ENCODE measurements at regions not wholly inside any gene's neighbourhood (a gene's known extent, or its start where the extent isn't known, plus 50 kb on each side); places are given as distances from the start of the nearest gene placed in this dataset.

- H2BK5ac ChIP-seq (ENCODE audit: low read length): no peak overlapping the region
- no peak overlapping the region for H2BK15ac ChIP-seq (ENCODE audit: low read length)
- H3K4me3 ChIP-seq (ENCODE audit: low read length in 2 of 2): no peak overlapping the region
- WGBS, 2 donors (ENCODE audit: extremely low coverage in 2 of 2, insufficient read length in 2 of 2, insufficient replicate concordance in 1 of 2): no CpG with 5 or more reads among the region's 3 CpGs
- no peak overlapping the region for H3K4me2 ChIP-seq (ENCODE audit: insufficient read depth, low read length, poor library complexity, severe bottlenecking)
- H3K36me3 ChIP-seq (replicated peaks in 1 of 2; ENCODE audit: control insufficient read depth in 2 of 2, insufficient read depth in 2 of 2, low read length in 2 of 2): no peaks in the 10 kb centered on the region
- no peak overlapping the region for H3K23ac ChIP-seq (ENCODE audit: low read depth, low read length, poor library complexity)
- H2BK12ac ChIP-seq (ENCODE audit: low read length): no peak overlapping the region
- no peak overlapping the region for H3K4ac ChIP-seq (ENCODE audit: low read length)
- no peak overlapping the region for H3K18ac ChIP-seq (ENCODE audit: low read length)
- H3K79me1 ChIP-seq (ENCODE audit: low read depth, low read length): no peaks in the 10 kb centered on the region
- DNase-seq (ENCODE audit: low spot score): no peak
- no peak overlapping the region for H3K9ac ChIP-seq (ENCODE audit: low read depth, low read length, poor library complexity)
- H4K91ac ChIP-seq (ENCODE audit: low read depth, low read length, poor library complexity): no peak overlapping the region
- no peak overlapping the region for H2AK5ac ChIP-seq (ENCODE audit: low read depth, low read length)
- no peaks in the 10 kb centered on the region for H3K27me3 ChIP-seq (ENCODE audit: control insufficient read depth in 3 of 3, insufficient read depth in 3 of 3, low read depth in 1 of 3, low read length in 3 of 3)
- H3K14ac ChIP-seq (ENCODE audit: low read length): no peak overlapping the region
- no peaks in the 10 kb centered on the region for H3K4me1 ChIP-seq (ENCODE audit: control insufficient read depth in 2 of 2, insufficient read depth in 1 of 2, low read depth in 1 of 2, low read length in 2 of 2)
- no peak overlapping the region for H4K8ac ChIP-seq (ENCODE audit: low read depth, low read length)
- no peak overlapping the region for H2AFZ ChIP-seq (ENCODE audit: low read length)
- H3K9me3 ChIP-seq (replicated peaks in 1 of 2; ENCODE audit: control insufficient read depth in 2 of 2, insufficient read depth in 1 of 2, low read depth in 1 of 2, low read length in 2 of 2): no peaks in the 10 kb centered on the region
- H3K27ac ChIP-seq (replicated peaks; ENCODE audit: low read length): no peak overlapping the region
- H2BK120ac ChIP-seq (ENCODE audit: low read depth, low read length): no peak overlapping the region
Observed at GRCh38 chr3:27903446-27903845, 181.3 kb upstream of the EOMES start.

GRCh38 chr3:27905625-27906024 lies 183.5 kb upstream of the EOMES start:
- Histone ChIP-seq H3K36me3 (replicated peaks in 1 of 2; ENCODE audit: control insufficient read depth in 2 of 2, insufficient read depth in 2 of 2, low read length in 2 of 2) (no peaks in the 10 kb centered on the region), H3K4me2 (ENCODE audit: insufficient read depth, low read length, poor library complexity, severe bottlenecking) (no peak overlapping the region), H2AK5ac (ENCODE audit: low read depth, low read length) (no peak overlapping the region)

GRCh38 chr3:27907148-27907547 lies 185.0 kb upstream of the EOMES start:
- Histone ChIP-seq H4K8ac (ENCODE audit: low read depth, low read length) (no peak overlapping the region), H2BK15ac (ENCODE audit: low read length) (no peak overlapping the region), H3K23ac (ENCODE audit: low read depth, low read length, poor library complexity) (no peak overlapping the region), H2BK120ac (ENCODE audit: low read depth, low read length) (no peak overlapping the region), H3K27ac (replicated peaks; ENCODE audit: low read length) (no peak overlapping the region), H2BK5ac (ENCODE audit: low read length) (no peak overlapping the region), H3K9me3 (replicated peaks in 1 of 2; ENCODE audit: control insufficient read depth in 2 of 2, insufficient read depth in 1 of 2, low read depth in 1 of 2, low read length in 2 of 2) (no peaks in the 10 kb centered on the region), H3K4ac (ENCODE audit: low read length) (no peak overlapping the region), H3K4me1 (ENCODE audit: control insufficient read depth in 2 of 2, insufficient read depth in 1 of 2, low read depth in 1 of 2, low read length in 2 of 2) (no peaks in the 10 kb centered on the region), H2AFZ (ENCODE audit: low read length) (no peak overlapping the region), H3K14ac (ENCODE audit: low read length) (no peak overlapping the region), H3K9ac (ENCODE audit: low read depth, low read length, poor library complexity) (no peak overlapping the region), H2BK12ac (ENCODE audit: low read length) (no peak overlapping the region), H3K4me3 (ENCODE audit: low read length in 2 of 2) (no peak overlapping the region), H3K18ac (ENCODE audit: low read length) (no peak overlapping the region), H3K36me3 (replicated peaks in 1 of 2; ENCODE audit: control insufficient read depth in 2 of 2, insufficient read depth in 2 of 2, low read length in 2 of 2) (no peaks in the 10 kb centered on the region), H4K91ac (ENCODE audit: low read depth, low read length, poor library complexity) (no peak overlapping the region), H3K79me1 (ENCODE audit: low read depth, low read length) (no peaks in the 10 kb centered on the region), H3K27me3 (ENCODE audit: control insufficient read depth in 3 of 3, insufficient read depth in 3 of 3, low read depth in 1 of 3, low read length in 3 of 3) (no peaks in the 10 kb centered on the region), H3K4me2 (ENCODE audit: insufficient read depth, low read length, poor library complexity, severe bottlenecking) (no peak overlapping the region), H2AK5ac (ENCODE audit: low read depth, low read length) (no peak overlapping the region)
- DNase-seq (ENCODE audit: low spot score): no peak

More at GRCh38 chr3:27905625-27906024, 183.5 kb upstream of the EOMES start:
- Histone ChIP-seq H2BK5ac (ENCODE audit: low read length) (no peak overlapping the region), H3K9me3 (replicated peaks in 1 of 2; ENCODE audit: control insufficient read depth in 2 of 2, insufficient read depth in 1 of 2, low read depth in 1 of 2, low read length in 2 of 2) (no peaks in the 10 kb centered on the region), H3K27me3 (ENCODE audit: control insufficient read depth in 3 of 3, insufficient read depth in 3 of 3, low read depth in 1 of 3, low read length in 3 of 3) (no peaks in the 10 kb centered on the region), H3K79me1 (ENCODE audit: low read depth, low read length) (no peaks in the 10 kb centered on the region), H2BK12ac (ENCODE audit: low read length) (no peak overlapping the region), H4K8ac (ENCODE audit: low read depth, low read length) (no peak overlapping the region), H2BK120ac (ENCODE audit: low read depth, low read length) (no peak overlapping the region), H3K18ac (ENCODE audit: low read length) (no peak overlapping the region), H3K14ac (ENCODE audit: low read length) (no peak overlapping the region), H3K4ac (ENCODE audit: low read length) (no peak overlapping the region), H4K91ac (ENCODE audit: low read depth, low read length, poor library complexity) (no peak overlapping the region), H3K27ac (replicated peaks; ENCODE audit: low read length) (no peak overlapping the region), H3K9ac (ENCODE audit: low read depth, low read length, poor library complexity) (no peak overlapping the region), H3K23ac (ENCODE audit: low read depth, low read length, poor library complexity) (no peak overlapping the region), H2BK15ac (ENCODE audit: low read length) (no peak overlapping the region), H3K4me1 (ENCODE audit: control insufficient read depth in 2 of 2, insufficient read depth in 1 of 2, low read depth in 1 of 2, low read length in 2 of 2) (no peaks in the 10 kb centered on the region), H2AFZ (ENCODE audit: low read length) (no peak overlapping the region), H3K4me3 (ENCODE audit: low read length in 2 of 2) (peak overlapping the region in 1 of 2 donors; percentile 58)
- WGBS, 2 donors (ENCODE audit: extremely low coverage in 2 of 2, insufficient read length in 2 of 2, insufficient replicate concordance in 1 of 2): no CpG with 5 or more reads among the region's 2 CpGs
- no peak for DNase-seq (ENCODE audit: low spot score)

- no CpG with 5 or more reads among the region's 4 CpGs for WGBS, 2 donors (ENCODE audit: extremely low coverage in 2 of 2, insufficient read length in 2 of 2, insufficient replicate concordance in 1 of 2)
- Histone ChIP-seq H2AFZ (ENCODE audit: low read length) (no peak overlapping the region), H2BK12ac (ENCODE audit: low read length) (no peak overlapping the region), H3K4ac (ENCODE audit: low read length) (no peak overlapping the region), H3K4me2 (ENCODE audit: insufficient read depth, low read length, poor library complexity, severe bottlenecking) (no peak overlapping the region), H3K27ac (replicated peaks; ENCODE audit: low read length) (no peak overlapping the region), H3K9me3 (replicated peaks in 1 of 2; ENCODE audit: control insufficient read depth in 2 of 2, insufficient read depth in 1 of 2, low read depth in 1 of 2, low read length in 2 of 2) (no peaks in the 10 kb centered on the region), H3K4me3 (ENCODE audit: low read length in 2 of 2) (no peak overlapping the region), H3K27me3 (ENCODE audit: control insufficient read depth in 3 of 3, insufficient read depth in 3 of 3, low read depth in 1 of 3, low read length in 3 of 3) (no peaks in the 10 kb centered on the region), H3K23ac (ENCODE audit: low read depth, low read length, poor library complexity) (no peak overlapping the region), H2AK5ac (ENCODE audit: low read depth, low read length) (no peak overlapping the region), H4K8ac (ENCODE audit: low read depth, low read length) (no peak overlapping the region), H2BK15ac (ENCODE audit: low read length) (no peak overlapping the region), H3K79me1 (ENCODE audit: low read depth, low read length) (no peaks in the 10 kb centered on the region), H3K36me3 (replicated peaks in 1 of 2; ENCODE audit: control insufficient read depth in 2 of 2, insufficient read depth in 2 of 2, low read length in 2 of 2) (no peaks in the 10 kb centered on the region), H3K4me1 (ENCODE audit: control insufficient read depth in 2 of 2, insufficient read depth in 1 of 2, low read depth in 1 of 2, low read length in 2 of 2) (no peaks in the 10 kb centered on the region), H3K9ac (ENCODE audit: low read depth, low read length, poor library complexity) (no peak overlapping the region), H2BK5ac (ENCODE audit: low read length) (no peak overlapping the region), H3K18ac (ENCODE audit: low read length) (no peak overlapping the region), H3K14ac (ENCODE audit: low read length) (no peak overlapping the region), H2BK120ac (ENCODE audit: low read depth, low read length) (no peak overlapping the region), H4K91ac (ENCODE audit: low read depth, low read length, poor library complexity) (no peak overlapping the region)
- DNase-seq (ENCODE audit: low spot score): no peak
Observed at GRCh38 chr3:27907929-27908328, 185.8 kb upstream of the EOMES start.
